GM19025 (cell line): ENCODE measurements at regions not wholly inside any gene's neighbourhood (a gene's known extent, or its start where the extent isn't known, plus 50 kb on each side); places are given as distances from the start of the nearest gene placed in this dataset.

ENCODE experiments used
- ATAC-seq: cut with Tn5 transposase; IDR thresholded peaks from one replicate; pipeline ENCODE4 v1.9.1; 2021; ENCODE audit warnings: mild to moderate bottlenecking, low read depth, moderate library complexity; ENCODE audit not compliant: unreplicated experiment

- no peak for ATAC-seq
These were observed 77.6 kb upstream of the SHH start for GRCh38 chr7:155889636-155890511.

GRCh38 chr7:155887174-155887525 is 74.9 kb upstream of the SHH start:
- ATAC-seq, result no peak

- no peak for ATAC-seq
These were observed 74.3 kb upstream of the SHH start for GRCh38 chr7:155886391-155887173.

GRCh38 chr7:155885167-155886155 is 73.2 kb upstream of the SHH start:
- no peak for ATAC-seq

GRCh38 chr7:155884225-155885166 is 72.2 kb upstream of the SHH start:
- no peak for ATAC-seq

DNA sequence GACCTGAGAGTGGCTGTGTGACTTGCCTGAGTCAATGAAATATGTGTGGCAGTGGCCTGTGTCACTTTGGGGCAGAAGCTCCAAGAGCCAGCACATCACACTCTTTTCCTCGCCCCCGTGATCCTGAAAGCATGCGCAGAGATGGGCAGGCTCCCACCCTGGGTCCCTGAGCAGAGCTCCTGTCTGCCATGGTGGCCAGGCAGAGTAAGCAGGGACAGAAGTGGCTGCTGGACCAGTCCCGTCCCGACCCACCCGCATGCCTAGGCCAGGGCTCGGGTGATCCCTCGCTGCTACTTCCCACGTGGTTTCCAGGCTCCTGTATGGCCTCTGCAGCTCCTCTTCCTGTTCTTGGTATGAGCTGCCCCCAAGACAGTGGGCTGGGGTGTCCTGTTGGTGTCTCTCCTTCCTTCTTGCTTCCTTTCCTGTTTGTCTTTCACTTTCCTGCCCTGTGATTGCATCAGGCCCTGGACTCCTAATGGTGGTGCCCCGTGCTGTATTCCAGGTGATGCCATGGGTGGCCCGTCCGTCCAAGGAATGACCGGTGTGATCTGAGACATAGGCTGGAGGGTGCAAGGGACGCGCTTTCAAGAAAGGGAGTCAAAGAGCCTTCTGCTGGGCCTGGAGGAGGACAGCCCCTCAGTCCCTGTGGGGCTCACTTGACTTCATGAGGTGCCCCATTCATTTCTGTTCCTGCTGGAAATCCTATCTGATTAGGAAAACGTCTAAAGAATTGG is 71.4 kb upstream of the SHH start:
- ATAC-seq, result no peak

DNA sequence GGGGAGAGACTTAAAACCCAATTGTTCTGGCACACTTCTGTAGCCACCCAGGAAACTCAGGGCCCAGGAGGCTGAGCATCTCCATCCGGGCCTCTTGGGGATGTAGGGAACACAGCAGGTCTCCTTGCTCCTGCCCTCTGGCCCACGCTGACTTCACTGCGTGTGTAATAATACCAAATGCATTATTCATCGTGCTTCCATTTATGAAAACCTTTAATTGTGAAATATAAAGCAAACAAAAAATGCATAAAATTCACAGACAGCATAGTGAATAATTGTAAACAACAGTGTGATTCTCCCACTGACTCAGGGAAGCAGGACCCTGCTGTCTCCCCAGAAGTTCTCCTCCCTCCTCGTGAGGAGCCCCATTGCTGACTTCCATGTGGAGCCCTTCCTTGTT is 70.3 kb upstream of the SHH start:
- ATAC-seq, result no peak

- no peak for ATAC-seq
These were observed 69.4 kb upstream of the SHH start for GRCh38 chr7:155881471-155882350.

- ATAC-seq, result no peak
These were observed 68.5 kb upstream of the SHH start for GRCh38 chr7:155880721-155881120.

DNA sequence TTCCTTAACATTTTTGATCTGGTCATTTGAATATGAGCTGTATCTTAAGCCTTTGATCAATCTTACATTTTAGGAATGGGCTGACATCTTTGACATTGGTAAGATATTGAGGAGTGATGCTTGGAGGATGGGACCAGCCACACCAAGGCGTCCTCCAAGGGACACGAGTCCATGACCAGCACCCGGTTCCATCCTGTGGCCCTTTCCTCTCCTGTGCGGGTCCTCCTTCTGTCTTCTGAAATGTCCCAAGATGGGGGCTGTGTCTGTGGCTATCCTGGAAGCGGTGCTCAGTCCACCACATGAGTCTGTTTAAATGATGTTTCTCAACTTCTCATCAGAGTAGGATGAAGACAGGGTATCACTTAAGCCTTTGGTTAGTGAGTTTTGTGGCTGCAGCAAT is 67.3 kb upstream of the SHH start:
- no peak for ATAC-seq

GRCh38 chr7:155878674-155879073 is 66.4 kb upstream of the SHH start:
- no peak for ATAC-seq

GRCh38 chr7:155878250-155878649 is 66.0 kb upstream of the SHH start:
- no peak for ATAC-seq

DNA sequence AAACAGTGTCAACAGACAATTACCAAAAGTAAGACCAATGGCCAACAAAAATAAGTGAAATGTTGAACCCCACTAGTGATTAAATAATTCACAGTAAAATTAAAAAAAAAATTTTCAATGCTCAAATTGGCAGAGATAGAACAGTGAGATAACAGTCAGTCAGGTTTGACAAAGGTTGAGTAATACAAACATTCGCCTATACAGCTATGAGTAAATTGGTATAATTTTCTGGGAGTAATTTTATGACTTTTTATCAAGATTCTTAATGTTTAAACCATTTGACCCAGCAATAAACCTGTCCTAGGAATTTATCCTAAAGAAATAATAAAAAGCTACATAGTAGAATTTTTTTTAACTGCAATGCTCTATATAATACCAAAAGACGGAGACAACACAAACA is 64.9 kb upstream of the SHH start:
- ATAC-seq, result no peak

- no peak for ATAC-seq
These were observed 62.1 kb upstream of the SHH start for GRCh38 chr7:155874411-155874810.

DNA sequence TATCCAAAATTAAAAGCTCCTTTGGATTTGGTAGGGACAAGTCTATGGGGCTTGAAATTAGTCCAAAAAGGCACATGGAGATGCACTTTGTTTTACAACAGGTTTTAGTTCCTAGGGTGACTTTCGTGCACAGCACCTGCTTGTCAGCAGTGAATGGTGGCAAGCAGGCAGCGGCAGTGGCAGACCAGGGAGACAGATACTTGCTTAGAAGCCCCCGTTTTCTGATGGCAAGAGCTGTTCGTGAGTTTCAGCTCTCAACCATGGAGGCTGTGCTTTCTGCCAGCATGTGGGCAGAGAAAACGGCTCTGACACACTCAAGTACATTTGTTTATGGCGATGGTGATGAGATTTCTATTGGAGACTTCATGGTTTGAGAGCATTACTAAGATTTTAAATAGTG is 61.7 kb upstream of the SHH start:
- ATAC-seq, result no peak

DNA sequence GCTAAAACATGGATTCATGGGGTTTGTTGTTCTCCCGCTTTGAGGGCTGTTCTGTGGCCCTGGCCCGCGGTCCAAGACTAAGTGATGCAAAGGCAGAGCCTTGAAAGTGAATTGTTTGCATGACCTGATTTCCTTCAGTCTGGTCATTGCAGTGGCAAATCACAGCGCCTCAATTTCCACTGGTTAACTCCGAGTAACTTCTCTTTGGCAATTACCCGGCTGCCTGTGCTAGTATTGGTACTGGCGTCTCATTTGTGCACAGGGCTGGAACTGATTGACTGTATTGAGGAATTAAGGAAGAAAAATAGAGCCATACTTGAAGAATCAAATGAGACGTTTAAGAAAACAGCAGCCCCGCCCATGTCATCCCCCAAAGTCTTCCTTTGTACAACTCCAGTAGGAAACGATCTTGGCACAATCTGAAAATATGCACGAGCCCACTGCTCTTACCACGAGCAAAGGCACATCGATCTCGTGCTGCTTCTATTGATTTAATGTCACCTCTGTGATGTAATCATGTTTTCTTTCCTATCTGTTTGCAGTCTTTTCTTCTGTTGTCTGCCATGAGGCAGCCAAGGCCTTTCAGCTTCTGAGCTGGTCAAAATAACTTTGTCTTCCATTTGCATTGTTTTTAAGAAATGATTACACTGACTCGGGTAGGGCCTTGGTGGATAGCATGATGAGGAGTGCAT is 60.6 kb upstream of the SHH start:
- ATAC-seq, result no peak

GRCh38 chr7:155871211-155871610 is 58.9 kb upstream of the SHH start:
- ATAC-seq, result no peak
